GM21526 (cell line): ENCODE measurements at regions not wholly inside any gene's neighbourhood (a gene's known extent, or its start where the extent isn't known, plus 50 kb on each side); places are given as distances from the start of the nearest gene placed in this dataset.

Source experiments
- ATAC-seq: cut with Tn5 transposase; IDR thresholded peaks from one replicate; pipeline ENCODE4 v1.9.1; 2021; ENCODE audit warnings: moderate library complexity; ENCODE audit not compliant: unreplicated experiment, low FRiP score

- ATAC-seq, result no peak
Measured at GRCh38 chr11:88448131-88448670, 110.7 kb upstream of the CTSC start.

GRCh38 chr11:88447281-88447680, 109.7 kb upstream of the CTSC start:
- ATAC-seq, result no peak

GRCh38 chr11:88439356-88439755, 101.8 kb upstream of the CTSC start:
- ATAC-seq, result no peak

- ATAC-seq, result no peak
Measured at GRCh38 chr11:88438721-88439120, 101.2 kb upstream of the CTSC start.

- peak; percentile 100 for ATAC-seq
Measured at GRCh38 chr11:88435415-88435814, 97.9 kb upstream of the CTSC start.

GRCh38 chr11:88434333-88434976, 96.9 kb upstream of the CTSC start:
- ATAC-seq, result no peak

GRCh38 chr11:88433536-88434230, 96.1 kb upstream of the CTSC start:
- no peak for ATAC-seq

GRCh38 chr11:88431675-88432341, 94.3 kb upstream of the CTSC start:
- no peak for ATAC-seq

- no peak for ATAC-seq
Measured at GRCh38 chr11:88428959-88429358, 91.4 kb upstream of the CTSC start.

- ATAC-seq, result no peak
Measured at GRCh38 chr11:88427719-88428118, 90.2 kb upstream of the CTSC start.

- ATAC-seq, result no peak
Measured at GRCh38 chr11:88424881-88425280, 87.3 kb upstream of the CTSC start.

GRCh38 chr11:88421530-88421929, 84.0 kb upstream of the CTSC start:
- peak; percentile 75 for ATAC-seq

GRCh38 chr11:88420165-88420791, 82.7 kb upstream of the CTSC start:
- ATAC-seq, result no peak

- no peak for ATAC-seq
Measured at GRCh38 chr11:88418508-88418907, 81.0 kb upstream of the CTSC start.

- ATAC-seq, result no peak
Measured at GRCh38 chr11:88415495-88415894, 78.0 kb upstream of the CTSC start.

GRCh38 chr11:88414981-88415413, 77.5 kb upstream of the CTSC start:
- no peak for ATAC-seq

- ATAC-seq, result no peak
Measured at GRCh38 chr11:88414385-88414861, 76.9 kb upstream of the CTSC start.

- no peak for ATAC-seq
Measured at GRCh38 chr11:88411265-88411664, 73.7 kb upstream of the CTSC start.

GRCh38 chr11:88410656-88411055, 73.1 kb upstream of the CTSC start:
- ATAC-seq, result no peak

GRCh38 chr11:88410056-88410455, 72.5 kb upstream of the CTSC start:
- no peak for ATAC-seq

GRCh38 chr11:88406876-88407275, 69.3 kb upstream of the CTSC start:
- ATAC-seq, result no peak
